Body of pancreas (tissue), 4 donors: ENCODE measurements at regions not wholly inside any gene's neighbourhood (a gene's known extent, or its start where the extent isn't known, plus 50 kb on each side); places are given as distances from the start of the nearest gene placed in this dataset.

Experiments used
- CTCF ChIP-seq, 7 experiments: fragments of 450-650 bp in 4 of 7; fragments of 200-600 bp in 3 of 7; sonication (generic) in 3 of 7; IDR thresholded peaks; one replicate each; pipeline ENCODE4 v1.5.1; 2016 to 2019; ENCODE audit warnings: antibody characterized with exemption in 7 of 7
- POLR2A ChIP-seq, 3 donors: fragments of 450-650 bp; IDR thresholded peaks; one replicate each; pipeline ENCODE4 v1.6.1; 2016; ENCODE audit warnings: antibody characterized with exemption in 3 of 3, mild to moderate bottlenecking in 2 of 3

GRCh38 chr6:68458447-68458846 lies 176.6 kb upstream of the ADGRB3 start:
- TF ChIP-seq CTCF (IDR thresholded peaks at IDR 0.05) (no peak), POLR2A (IDR thresholded peaks at IDR 0.05) (no peak)
